Myocyte (in vitro differentiated cells): ENCODE measurements at regions not wholly inside any gene's neighbourhood (a gene's known extent, or its start where the extent isn't known, plus 50 kb on each side); places are given as distances from the start of the nearest gene placed in this dataset.

ENCODE experiments used
- DNase-seq: peaks from one replicate; pipeline ENCODE4 v3.0.0-alpha.2; 2012; ENCODE audit warnings: low read depth

GRCh38 chr5:74956278-74956677 lies 90.1 kb upstream of the FAM169A start:
- DNase-seq: no peak

GRCh38 chr5:74954919-74955318 lies 88.7 kb upstream of the FAM169A start:
- no peak for DNase-seq

DNA sequence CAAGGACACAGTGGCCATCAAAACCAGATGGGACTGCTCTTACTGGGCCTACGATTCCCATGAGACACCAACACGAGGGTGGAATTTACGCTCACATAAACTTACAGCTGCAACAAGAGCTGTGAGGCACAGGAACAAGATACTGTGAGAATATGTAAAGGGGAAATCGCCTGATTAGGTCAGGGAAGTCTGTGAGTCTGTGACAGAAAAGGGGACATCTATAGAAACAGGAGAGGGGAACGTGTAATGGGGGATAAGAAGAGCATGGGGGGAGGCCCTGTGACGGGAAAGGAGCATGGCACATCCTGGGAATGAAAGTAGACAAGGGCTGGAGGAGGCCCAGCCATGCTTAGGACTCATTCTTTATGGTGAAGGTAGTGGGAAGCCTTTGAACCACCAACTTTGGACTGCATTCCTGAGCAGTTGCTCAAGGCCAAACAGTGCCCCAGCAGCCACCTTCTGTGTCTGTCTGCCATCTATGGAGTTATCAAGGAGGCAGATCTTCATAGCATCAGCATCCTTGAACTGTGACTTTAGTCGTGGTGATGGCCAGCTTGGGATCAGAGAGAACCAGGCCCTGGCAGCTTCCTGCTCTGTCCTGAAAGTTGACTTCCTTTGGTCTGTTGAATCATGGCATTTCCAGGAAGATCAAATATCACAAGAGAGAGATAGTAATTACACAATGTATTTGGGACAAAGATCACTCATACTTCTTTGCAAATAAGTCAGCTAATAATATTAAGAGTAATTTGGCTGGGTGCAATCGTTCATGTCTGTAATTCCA lies 87.9 kb upstream of the FAM169A start:
- DNase-seq: peak; percentile 14

DNA sequence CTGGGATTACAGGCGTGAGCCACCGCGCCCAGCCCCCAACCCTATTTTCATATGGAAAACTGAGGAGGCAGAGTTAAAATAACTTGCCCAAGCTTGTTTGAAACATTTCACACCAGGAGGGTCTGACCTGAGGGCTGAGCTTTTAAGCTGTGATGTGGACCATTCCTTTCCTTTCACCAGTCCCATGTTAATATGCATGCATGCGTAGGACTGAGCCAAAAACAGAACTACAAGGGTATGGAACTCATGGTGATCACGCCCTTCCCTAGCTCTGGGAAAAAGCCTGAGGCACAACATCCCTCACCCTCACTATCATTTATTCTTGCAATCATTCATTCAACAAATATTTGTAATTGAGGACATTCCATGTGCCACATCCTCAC lies 87.4 kb upstream of the FAM169A start:
- DNase-seq: no peak

DNA sequence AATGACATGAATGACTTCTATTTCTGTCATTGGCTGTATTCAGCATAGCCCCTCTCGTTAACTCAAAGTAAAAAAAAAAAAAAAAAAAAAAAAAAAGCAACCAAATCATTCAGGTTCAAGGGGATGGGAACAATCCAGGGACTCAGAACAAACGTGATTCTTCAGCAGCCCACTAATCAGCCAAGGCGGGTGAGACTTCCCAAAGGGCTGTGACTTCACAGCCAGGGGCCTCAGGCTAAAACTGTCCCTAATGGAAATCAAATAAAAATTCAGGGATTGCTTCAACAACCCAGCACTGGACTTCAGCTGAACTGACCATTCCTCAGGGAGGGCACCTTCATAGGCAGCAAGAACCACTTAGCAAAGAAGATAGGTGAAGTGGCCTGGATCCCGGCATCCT lies 86.2 kb upstream of the FAM169A start:
- DNase-seq: no peak

DNA sequence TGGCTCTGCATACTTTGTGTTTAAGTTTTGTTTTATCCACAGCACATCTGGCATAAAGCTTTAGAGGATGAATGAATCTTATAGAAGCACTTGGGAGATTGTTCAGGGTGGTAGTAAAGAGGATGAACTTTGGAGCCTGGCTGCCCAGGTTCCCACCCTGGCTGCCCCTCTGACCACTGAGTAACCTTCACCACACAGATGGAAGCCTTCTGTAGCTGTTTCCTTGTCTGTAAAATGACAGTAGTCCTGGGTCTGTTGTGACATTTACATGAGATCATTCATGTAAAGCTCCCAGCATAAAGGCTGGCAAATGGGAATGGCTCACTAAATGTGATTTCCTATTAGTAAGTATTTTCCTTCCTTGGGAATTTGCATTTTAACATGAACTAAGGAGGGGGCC lies 85.7 kb upstream of the FAM169A start:
- no peak for DNase-seq

- DNase-seq: no peak
These were observed 84.8 kb upstream of the FAM169A start for GRCh38 chr5:74950836-74951515.

- no peak for DNase-seq
These were observed 83.8 kb upstream of the FAM169A start for GRCh38 chr5:74949976-74950375.

GRCh38 chr5:74948031-74948546 lies 81.9 kb upstream of the FAM169A start:
- no peak for DNase-seq

DNA sequence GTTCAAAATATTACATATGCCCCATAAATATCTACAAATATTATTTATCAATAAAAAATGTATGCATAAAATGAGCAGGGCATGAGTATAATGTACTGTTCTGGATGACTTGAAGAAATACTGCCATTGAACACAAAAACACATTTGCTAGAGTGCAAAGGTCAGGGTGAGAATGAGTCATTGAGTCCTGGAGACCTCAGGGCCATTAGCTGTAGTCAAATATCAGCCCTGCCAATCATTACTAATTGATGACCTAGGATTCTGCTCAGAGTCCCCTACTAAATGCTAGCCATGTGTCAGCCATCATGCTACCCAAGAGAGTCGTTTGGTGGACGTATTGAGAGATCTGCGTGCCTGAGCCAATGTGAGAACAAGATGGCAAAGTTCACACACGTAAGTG lies 80.3 kb upstream of the FAM169A start:
- DNase-seq: no peak

GRCh38 chr5:74945561-74946165 lies 79.5 kb upstream of the FAM169A start:
- DNase-seq: no peak

DNA sequence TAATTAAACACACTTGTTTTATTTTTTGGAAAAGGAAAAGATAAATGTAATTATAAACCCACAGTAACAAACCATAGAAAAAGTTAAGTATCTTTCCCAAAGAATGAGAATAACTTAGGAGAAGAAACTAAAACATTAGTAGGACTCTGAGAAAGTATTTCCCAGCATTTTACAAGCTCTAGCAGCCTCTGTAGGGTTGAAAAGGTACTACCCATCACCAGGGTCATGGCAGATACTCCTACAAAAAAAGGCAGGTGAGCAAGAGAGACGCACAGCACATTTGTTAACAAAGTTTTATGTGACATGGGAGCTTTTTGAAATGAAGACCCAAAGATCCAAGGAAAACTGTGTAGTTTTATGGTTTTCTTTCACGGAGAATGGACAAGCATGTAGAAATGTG lies 77.7 kb upstream of the FAM169A start:
- no peak for DNase-seq

GRCh38 chr5:74942622-74943286 lies 76.6 kb upstream of the FAM169A start:
- DNase-seq: no peak

GRCh38 chr5:74940782-74941353 lies 74.7 kb upstream of the FAM169A start:
- DNase-seq: no peak

DNA sequence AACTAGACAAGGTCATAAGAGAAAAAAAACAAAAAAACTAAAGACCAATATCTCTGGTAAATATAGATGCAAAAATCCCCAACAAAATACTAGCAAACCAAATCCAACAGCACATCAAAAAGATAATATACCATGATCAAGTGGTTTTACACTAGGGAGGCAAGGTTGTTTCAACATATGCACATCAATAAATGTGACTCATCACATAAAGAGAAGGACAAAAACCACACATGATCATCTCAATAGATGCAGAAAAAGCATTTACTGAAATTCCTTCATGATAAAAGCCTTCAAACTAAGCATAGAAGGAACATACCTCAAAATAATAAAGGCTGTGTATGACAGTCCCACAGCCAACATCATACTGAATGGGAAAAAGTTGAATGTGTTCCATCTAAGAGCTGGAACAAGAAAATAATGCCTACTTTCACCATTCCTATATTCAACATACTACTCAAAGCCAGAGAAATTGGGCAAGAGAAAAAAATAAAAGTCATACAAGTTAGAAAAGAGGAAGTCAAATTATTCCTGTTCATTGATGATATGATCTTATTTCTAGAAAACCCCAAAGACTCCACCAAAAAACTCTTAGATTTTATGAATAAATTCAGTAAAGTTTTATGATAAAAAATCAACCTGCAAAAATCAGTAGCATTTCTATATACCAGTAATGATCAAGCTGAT lies 72.2 kb upstream of the FAM169A start:
- no peak for DNase-seq

DNA sequence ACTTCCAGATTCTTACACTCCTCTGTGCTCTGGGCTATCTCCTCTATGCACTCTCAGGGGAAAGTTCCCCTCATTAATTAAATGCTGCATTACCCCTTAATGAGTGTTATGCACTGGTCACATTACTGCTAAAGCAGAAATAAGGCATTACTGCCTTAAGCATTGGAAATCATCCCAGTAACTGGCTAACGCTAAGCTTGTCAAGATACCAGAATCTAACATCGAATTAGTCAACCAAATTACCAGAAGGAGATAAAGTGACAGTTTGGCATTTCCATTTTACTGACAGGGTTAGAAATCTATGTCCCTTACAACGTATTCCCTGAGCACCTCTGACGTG lies 69.5 kb upstream of the FAM169A start:
- no peak for DNase-seq

DNA sequence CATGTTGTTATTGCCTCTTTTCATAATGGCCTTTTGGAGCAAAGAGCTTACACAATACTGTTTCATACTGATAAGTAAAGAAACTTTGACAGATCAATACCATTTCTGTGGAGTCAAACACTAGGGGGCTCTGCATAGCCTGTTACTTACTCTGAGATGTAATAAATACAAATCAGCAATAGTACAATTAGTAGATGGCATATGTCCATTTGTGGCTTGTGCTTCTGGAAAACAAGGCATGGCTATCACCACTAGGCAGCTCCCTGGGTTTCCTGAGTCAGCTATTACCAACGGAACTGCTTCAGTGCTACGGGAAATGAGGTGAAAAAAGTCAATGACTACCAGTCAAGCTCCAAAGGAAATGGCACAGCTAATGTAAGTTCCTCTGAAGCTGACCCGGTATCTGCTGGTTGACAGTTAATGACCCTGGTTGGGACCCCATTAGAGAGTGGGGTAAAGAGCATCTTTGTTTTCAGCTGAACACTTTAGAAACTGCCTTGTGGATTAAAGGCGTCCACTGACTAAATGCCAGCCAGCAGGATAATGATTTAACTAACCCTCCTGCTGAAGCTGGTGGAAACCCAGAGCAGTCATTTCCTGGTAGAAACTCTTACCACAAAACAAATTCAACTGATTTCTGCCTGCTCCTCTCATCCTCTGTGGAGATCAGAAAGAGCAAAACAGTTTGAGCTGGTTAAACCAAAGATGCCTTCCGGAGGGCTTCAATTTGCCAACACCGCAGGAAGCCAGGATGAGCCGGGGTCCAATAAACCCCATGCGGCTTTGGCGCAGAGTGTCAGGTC lies 69.0 kb upstream of the FAM169A start:
- peak; percentile 22 for DNase-seq

GRCh38 chr5:74927336-74927735 lies 61.1 kb upstream of the FAM169A start:
- no peak for DNase-seq

- DNase-seq: peak; percentile 67
These were observed 53.3 kb upstream of the FAM169A start for GRCh38 chr5:74919487-74919886.

DNA sequence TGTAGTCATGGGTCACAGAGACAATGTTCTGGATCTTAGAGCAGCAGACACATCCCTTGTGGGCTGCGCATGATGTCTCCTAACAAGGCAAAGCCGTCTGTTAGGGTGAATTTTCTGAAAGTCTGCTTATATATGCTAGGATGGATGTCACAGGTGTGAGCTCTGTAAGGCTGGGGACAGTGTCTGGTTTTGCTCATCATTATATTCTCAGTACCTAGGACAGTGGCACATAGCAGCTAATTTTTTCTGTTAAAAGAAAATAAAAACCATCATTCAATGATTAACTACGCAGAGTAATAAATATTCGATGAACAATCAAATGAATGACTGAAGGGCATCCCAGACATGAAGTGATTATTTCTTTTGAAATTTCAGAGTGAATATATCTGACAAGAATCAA lies 52.9 kb upstream of the FAM169A start:
- DNase-seq: no peak
